ENCODE measurements at regions not wholly inside any gene's neighbourhood (a gene's known extent, or its start where the extent isn't known, plus 50 kb on each side); places are given as distances from the start of the nearest gene placed in this dataset.
"Not testable (repeated sequence)": the region's sequence is repeated elsewhere in the genome, so short reads cannot be mapped to it uniquely, and the experiment has no call there.

GRCh38 chr3:65170390-65171042 lies 482.7 kb upstream of the ADAMTS9 start:
- no peak for DNase-seq

- DNase-seq = no peak
Measured at GRCh38 chr3:65169961-65170360, 482.2 kb upstream of the ADAMTS9 start.

- DNase-seq = no peak
Measured at GRCh38 chr3:65168547-65168946, 480.7 kb upstream of the ADAMTS9 start.

- DNase-seq = no peak
Measured at GRCh38 chr3:65166531-65166930, 478.7 kb upstream of the ADAMTS9 start.

GRCh38 chr3:65158023-65158422 lies 470.2 kb upstream of the ADAMTS9 start:
- no peak for DNase-seq

GRCh38 chr3:65153850-65154512 lies 466.2 kb upstream of the ADAMTS9 start:
- no peak for DNase-seq

GRCh38 chr3:65151666-65152065 lies 463.9 kb upstream of the ADAMTS9 start:
- no peak for DNase-seq

- no peak for DNase-seq
Measured at GRCh38 chr3:65149877-65150276, 462.1 kb upstream of the ADAMTS9 start.

- DNase-seq = no peak
Measured at GRCh38 chr3:65148687-65149086, 460.9 kb upstream of the ADAMTS9 start.

- DNase-seq = no peak
Measured at GRCh38 chr3:65146179-65146578, 458.4 kb upstream of the ADAMTS9 start.

GRCh38 chr3:65145680-65146079 lies 457.9 kb upstream of the ADAMTS9 start:
- no peak for DNase-seq

- no peak for DNase-seq
Measured at GRCh38 chr3:65144791-65145351, 457.1 kb upstream of the ADAMTS9 start.

- no peak for DNase-seq
Measured at GRCh38 chr3:65142456-65142855, 454.7 kb upstream of the ADAMTS9 start.

- DNase-seq = no peak
Measured at GRCh38 chr3:65138556-65138955, 450.8 kb upstream of the ADAMTS9 start.

GRCh38 chr3:65133752-65134151 lies 446.0 kb upstream of the ADAMTS9 start:
- DNase-seq = not testable (repeated sequence)

- no peak for DNase-seq
Measured at GRCh38 chr3:65130782-65131181, 443.0 kb upstream of the ADAMTS9 start.

- DNase-seq = no peak
Measured at GRCh38 chr3:65128346-65128745, 440.5 kb upstream of the ADAMTS9 start.

GRCh38 chr3:65126527-65127410 lies 439.0 kb upstream of the ADAMTS9 start:
- no peak for DNase-seq

- DNase-seq = not testable (repeated sequence)
Measured at GRCh38 chr3:65120156-65120555, 432.4 kb upstream of the ADAMTS9 start.

- DNase-seq = no peak
Measured at GRCh38 chr3:65118912-65119499, 431.2 kb upstream of the ADAMTS9 start.

- DNase-seq = no peak
Measured at GRCh38 chr3:65114041-65114440, 426.2 kb upstream of the ADAMTS9 start.

GRCh38 chr3:65112751-65113300 lies 425.0 kb upstream of the ADAMTS9 start:
- DNase-seq = no peak

- no peak for DNase-seq
Measured at GRCh38 chr3:65110661-65111060, 422.9 kb upstream of the ADAMTS9 start.
